Left lung (tissue), 4 donors: ENCODE measurements at regions not wholly inside any gene's neighbourhood (a gene's known extent, or its start where the extent isn't known, plus 50 kb on each side); places are given as distances from the start of the nearest gene placed in this dataset.
A peak's percentile ranks its signal among the peaks of the same experiment; 100 is the strongest.

Experiments
- ATAC-seq: fragments of 200-7000 bp; cut with Tn5 transposase; one replicate; pipeline ENCODE4 v1.9.1; 2020; ENCODE audit warnings: moderate library complexity
- DNase-seq, 4 donors: peaks; one replicate each; pipeline ENCODE4 v3.0.0-alpha.2; 2013 to 2020
- H3K27ac ChIP-seq, 2 donors: fragments of 200-600 bp; sonication (generic) in 1 of 2; one replicate each; pipeline versions ENCODE4 v1.5.0 to v1.8.0; 2020 to 2021
- H3K27me3 ChIP-seq, 2 donors: fragments of 200-600 bp; sonication (generic) in 1 of 2; one replicate each; pipeline versions ENCODE4 v1.5.0 to v1.8.0; 2020 to 2021
- H3K36me3 ChIP-seq, 2 donors: fragments of 200-600 bp; sonication (generic) in 1 of 2; one replicate each; pipeline versions ENCODE4 v1.5.0 to v1.8.0; 2020 to 2021
- H3K4me1 ChIP-seq, 2 donors: fragments of 200-600 bp; one replicate each; pipeline ENCODE4 v1.8.0; 2021
- H3K4me3 ChIP-seq, 2 donors: fragments of 200-600 bp; sonication (generic) in 1 of 2; one replicate each; pipeline versions ENCODE4 v1.5.0 to v1.8.0; 2020 to 2021; ENCODE audit warnings: mild to moderate bottlenecking in 1 of 2
- H3K9me3 ChIP-seq, 2 donors: fragments of 200-600 bp; sonication (generic) in 1 of 2; one replicate each; pipeline versions ENCODE4 v1.5.0 to v1.8.0; 2020 to 2021
- intact Hi-C, 2 donors: fragments of 100-400 bp; cut with DNase I; formaldehyde crosslinking; loops; one replicate each; pipeline versions ENCODE4 v1.11.2 to v1.14.2; 2022
- TF ChIP-seq, protein P1 (sequence below), 2 donors: fragments of 200-600 bp; sonication (generic) in 1 of 2; IDR thresholded peaks; one replicate each; pipeline versions ENCODE4 v1.5.0 to v1.8.0; 2021; ENCODE audit warnings: antibody characterized with exemption in 2 of 2
- donor health status: DM: no; HTN: yes; CAD: no.
- donor health status: DM: no; HTN: no; CAD: no.

DNA sequence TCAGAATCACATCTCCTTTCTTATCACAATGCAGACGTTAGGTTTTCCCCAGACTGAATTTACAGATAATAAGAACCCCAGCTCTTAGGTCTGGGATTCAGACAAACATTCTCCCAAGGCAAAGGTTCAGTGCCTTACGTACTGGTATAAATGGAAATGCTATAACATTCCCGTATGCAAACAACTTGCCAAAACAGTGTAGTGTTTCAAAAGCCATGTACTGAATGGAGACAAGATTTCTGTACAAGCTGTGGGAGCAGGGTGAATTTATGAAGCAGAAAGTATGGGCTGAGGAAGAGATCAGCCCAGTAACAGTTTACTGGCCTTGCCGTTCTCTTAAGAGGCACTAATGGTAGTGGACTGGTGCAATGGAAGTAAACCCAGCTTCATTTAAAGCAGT, 225.5 kb upstream of the ZNF462 start:
- H3K9me3 ChIP-seq, result no peaks in the 10 kb centered on the region
- no peak for ATAC-seq
- no peaks in the 10 kb centered on the region for H3K4me1 ChIP-seq

DNA sequence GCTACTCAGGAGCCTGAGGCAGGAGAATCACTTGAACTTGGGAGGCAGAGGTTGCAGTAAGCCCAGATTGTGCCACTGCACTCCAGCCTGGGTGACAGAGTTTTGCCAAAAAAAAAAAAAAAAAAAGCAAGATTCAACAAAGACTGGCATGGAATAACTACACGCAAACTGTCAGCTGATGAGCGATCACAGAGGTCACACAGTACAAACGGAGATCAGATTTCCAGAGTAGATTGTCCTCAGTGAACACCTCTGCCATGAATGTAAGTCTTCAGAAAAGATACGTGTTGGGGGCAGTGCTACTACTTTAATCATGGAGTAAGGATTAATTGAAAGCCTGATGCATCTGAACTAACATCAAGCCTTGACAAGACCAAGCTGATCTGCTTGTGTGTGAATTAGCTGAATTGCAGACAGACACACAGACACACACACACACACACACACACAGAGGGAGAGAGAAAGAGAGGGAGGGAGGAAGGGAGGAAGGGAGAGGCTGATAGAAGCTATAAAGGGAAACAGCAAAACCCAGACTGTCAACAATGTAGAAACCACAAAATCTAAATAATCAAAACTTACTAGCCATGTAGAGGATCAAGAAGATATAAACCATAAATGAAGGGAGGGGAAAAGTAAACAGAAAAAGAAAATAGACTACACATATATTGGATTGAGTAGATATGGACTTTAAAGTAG, 222.9 kb upstream of the ZNF462 start:
- H3K36me3 ChIP-seq, result no peaks in the 10 kb centered on the region
- DNase-seq (no peak), ATAC-seq (no peak)
- intact Hi-C loops, result no loop called here
- H3K4me1 ChIP-seq, result no peaks in the 10 kb centered on the region
- H3K4me3 ChIP-seq, result no peak overlapping the region
- H3K9me3 ChIP-seq, result no peaks in the 10 kb centered on the region
- TF ChIP-seq, protein P1, sequence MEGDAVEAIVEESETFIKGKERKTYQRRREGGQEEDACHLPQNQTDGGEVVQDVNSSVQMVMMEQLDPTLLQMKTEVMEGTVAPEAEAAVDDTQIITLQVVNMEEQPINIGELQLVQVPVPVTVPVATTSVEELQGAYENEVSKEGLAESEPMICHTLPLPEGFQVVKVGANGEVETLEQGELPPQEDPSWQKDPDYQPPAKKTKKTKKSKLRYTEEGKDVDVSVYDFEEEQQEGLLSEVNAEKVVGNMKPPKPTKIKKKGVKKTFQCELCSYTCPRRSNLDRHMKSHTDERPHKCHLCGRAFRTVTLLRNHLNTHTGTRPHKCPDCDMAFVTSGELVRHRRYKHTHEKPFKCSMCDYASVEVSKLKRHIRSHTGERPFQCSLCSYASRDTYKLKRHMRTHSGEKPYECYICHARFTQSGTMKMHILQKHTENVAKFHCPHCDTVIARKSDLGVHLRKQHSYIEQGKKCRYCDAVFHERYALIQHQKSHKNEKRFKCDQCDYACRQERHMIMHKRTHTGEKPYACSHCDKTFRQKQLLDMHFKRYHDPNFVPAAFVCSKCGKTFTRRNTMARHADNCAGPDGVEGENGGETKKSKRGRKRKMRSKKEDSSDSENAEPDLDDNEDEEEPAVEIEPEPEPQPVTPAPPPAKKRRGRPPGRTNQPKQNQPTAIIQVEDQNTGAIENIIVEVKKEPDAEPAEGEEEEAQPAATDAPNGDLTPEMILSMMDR (IDR thresholded peaks at IDR 0.05), result no peak
- H3K27ac ChIP-seq, result no peak overlapping the region
- no peaks in the 10 kb centered on the region for H3K27me3 ChIP-seq

More for the DNA sequence above, 225.5 kb upstream of the ZNF462 start:
- Histone ChIP-seq H3K4me3 (no peak overlapping the region), H3K27ac (no peak overlapping the region), H3K27me3 (no peaks in the 10 kb centered on the region), H3K36me3 (no peaks in the 10 kb centered on the region)
- DNase-seq, result peak in 2 of 4 donors; percentile 34 to 53
- intact Hi-C loops, result no loop called here
- TF ChIP-seq, protein P1 (IDR thresholded peaks at IDR 0.05), result no peak

DNA sequence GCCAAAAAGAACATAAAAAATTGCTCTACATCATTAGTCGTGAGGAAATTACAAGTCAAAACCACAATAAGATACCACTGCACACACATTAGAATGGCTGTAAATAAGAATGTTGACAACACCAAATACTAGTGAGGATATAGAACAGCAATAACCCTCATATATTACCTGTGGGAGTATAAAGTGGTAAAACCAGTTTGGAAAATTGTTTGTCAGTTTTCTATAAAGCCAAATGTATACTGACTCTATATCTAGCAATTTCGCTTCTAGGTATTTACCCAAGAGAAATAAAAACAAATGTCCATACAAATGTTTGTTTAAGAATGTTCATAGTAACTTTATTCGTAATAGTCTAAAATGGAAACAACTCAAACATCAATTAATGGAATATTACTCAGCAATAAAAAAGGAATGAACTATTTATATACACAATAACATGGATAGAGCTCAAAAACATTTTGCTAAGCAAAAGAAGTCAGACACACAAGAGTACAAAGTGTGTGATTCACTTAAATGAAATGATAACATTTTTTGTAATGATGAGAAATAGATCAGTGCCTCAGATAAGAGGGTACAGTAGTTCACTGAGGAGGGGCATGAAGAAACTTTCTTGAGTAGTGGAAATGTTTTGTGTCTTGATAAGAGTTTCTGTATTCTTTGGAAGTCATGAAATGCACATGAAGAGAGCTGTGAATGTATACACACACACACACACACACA, 219.6 kb upstream of the ZNF462 start:
- no peaks in the 10 kb centered on the region for H3K4me1 ChIP-seq
- no peak overlapping the region for H3K4me3 ChIP-seq
- H3K27me3 ChIP-seq, result no peaks in the 10 kb centered on the region
- TF ChIP-seq, protein P1 (IDR thresholded peaks at IDR 0.05), result no peak
- H3K9me3 ChIP-seq, result no peaks in the 10 kb centered on the region
- ATAC-seq, result no peak
- intact Hi-C loops, result no loop called here
- H3K27ac ChIP-seq, result no peak overlapping the region
- no peaks in the 10 kb centered on the region for H3K36me3 ChIP-seq
- no peak for DNase-seq

DNA sequence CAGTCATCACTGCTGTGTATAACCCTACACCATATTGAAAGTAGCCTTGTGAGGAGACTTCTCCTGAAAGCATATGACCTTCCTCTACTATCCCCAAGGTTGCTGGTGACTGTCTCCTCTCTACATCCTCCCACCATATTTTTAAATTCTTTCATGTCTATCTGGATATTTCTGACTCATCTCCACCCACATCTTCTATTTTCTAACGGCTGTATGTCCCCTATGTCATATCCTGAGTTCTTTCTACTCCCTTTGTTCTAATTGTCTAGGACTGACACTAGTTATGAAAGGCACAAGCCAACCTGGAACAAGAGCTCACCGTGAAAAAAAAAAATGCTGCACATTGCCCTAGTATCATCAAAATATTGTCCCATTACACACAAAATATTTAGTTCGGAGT, 218.3 kb upstream of the ZNF462 start:
- DNase-seq (no peak), ATAC-seq (no peak)
- H3K27me3 ChIP-seq, result no peaks in the 10 kb centered on the region
- H3K4me1 ChIP-seq, result no peaks in the 10 kb centered on the region
- TF ChIP-seq, protein P1 (IDR thresholded peaks at IDR 0.05), result no peak
- H3K27ac ChIP-seq, result no peak overlapping the region
- no peak overlapping the region for H3K4me3 ChIP-seq
- H3K36me3 ChIP-seq, result no peaks in the 10 kb centered on the region
- intact Hi-C loops, result no loop called here
- H3K9me3 ChIP-seq, result no peaks in the 10 kb centered on the region

DNA sequence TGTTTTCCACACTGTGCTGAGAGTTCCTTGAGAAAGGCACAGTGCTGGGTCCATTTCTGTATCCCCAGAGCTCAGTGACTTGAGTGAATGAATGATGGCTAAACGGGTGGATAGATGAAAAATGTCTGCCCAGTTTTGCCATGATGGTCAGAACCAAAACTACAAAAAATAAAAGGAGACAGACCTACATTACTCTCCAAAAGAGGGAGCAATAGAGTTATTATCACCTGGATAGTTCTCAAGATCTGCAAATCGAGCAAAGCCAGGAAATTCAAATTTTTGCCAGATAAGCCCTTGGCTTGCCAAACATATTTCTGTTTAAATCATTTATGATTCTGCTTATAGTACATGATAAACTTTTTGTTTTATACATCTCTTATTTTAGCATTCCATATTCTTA, 214.2 kb upstream of the ZNF462 start:
- Histone ChIP-seq H3K4me1 (no peaks in the 10 kb centered on the region), H3K27me3 (no peaks in the 10 kb centered on the region), H3K36me3 (no peaks in the 10 kb centered on the region), H3K9me3 (peaks cover 0 to 2% of the 10 kb centered on the region in 2 donors), H3K27ac (no peak overlapping the region), H3K4me3 (no peak overlapping the region)
- TF ChIP-seq, protein P1 (IDR thresholded peaks at IDR 0.05), result no peak
- DNase-seq, result no peak
- ATAC-seq, result peak; percentile 49
- intact Hi-C loops, result no loop called here
